Stimulated activated CD4-positive, alpha-beta T cell treated with anti-CD3 and anti-CD28 coated beads, Interleukin-1b, Interleukin-23, amount 100 ng/mL, for 48 hours (primary cell): ENCODE measurements at regions not wholly inside any gene's neighbourhood (a gene's known extent, or its start where the extent isn't known, plus 50 kb on each side); places are given as distances from the start of the nearest gene placed in this dataset.
"Not testable (repeated sequence)": the region's sequence is repeated elsewhere in the genome, so short reads cannot be mapped to it uniquely, and the experiment has no call there.

Experiments used
- DNase-seq: peaks from one replicate; pipeline ENCODE4 v3.0.0-alpha.2; 2020

- DNase-seq = not testable (repeated sequence)
These were observed 125.3 kb downstream of the GOLGA6L4 start for GRCh38 chr15:84360902-84361301.

DNA sequence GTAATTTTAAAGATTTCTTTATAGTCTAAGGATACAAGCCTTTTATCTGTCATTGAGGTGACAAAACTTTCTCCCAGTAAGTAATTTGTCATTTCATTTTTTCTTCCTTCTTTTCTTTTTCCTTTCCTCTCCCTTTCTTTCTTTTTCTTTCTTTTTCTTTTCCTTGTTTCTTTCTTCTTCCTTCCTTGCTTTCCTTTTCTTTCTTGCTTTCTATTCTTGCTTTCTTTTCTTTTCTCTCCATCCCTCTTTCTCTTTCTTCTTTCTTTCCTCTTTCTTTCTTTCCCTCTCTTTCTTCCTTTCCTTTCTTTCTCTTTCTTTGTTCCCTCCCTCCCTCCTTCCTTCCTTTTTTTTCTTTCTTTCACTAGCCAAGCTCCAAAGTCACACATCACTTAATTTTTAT is 148.8 kb downstream of the GOLGA6L4 start:
- DNase-seq = not testable (repeated sequence)

DNA sequence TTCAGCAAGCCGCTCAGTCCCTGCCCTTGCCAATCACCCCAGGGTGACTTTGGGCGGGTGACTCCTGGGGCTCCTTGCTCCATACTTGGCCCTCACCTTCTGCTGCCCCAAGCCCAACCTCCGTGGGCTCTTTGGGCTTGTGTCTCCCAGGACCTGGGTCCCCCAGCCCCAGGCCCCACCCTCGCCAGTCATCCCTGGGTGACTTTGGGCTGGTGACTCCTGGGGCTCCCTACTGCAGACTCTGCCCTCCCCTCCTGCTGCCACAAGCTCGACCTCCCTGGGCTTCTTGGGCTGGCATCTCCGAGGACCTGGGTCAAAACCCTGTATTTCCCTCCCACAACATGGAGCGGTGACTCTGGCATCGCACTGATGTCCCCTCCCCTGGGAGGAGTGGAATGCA is 151.5 kb downstream of the GOLGA6L4 start:
- no peak for DNase-seq

DNA sequence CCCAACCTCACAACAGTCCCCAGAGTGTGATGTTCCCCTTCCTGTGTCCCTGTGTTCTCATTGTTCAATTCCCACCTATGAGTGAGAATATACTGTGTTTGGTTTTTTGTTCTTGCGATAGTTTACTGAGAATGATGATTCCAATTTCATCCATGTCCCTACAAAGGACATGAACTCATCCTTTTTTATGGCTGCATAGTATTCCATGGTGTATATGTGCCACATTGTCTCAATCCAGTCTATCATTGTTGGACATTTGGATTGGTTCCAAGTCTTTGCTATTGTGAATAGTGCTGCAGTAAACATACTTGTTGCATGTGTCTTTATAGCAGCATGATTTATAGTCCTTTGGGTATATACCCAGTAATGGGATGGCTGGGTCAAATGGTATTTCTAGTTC is 152.6 kb downstream of the GOLGA6L4 start:
- not testable (repeated sequence) for DNase-seq

GRCh38 chr15:84388638-84389037 is 153.1 kb downstream of the GOLGA6L4 start:
- not testable (repeated sequence) for DNase-seq

DNA sequence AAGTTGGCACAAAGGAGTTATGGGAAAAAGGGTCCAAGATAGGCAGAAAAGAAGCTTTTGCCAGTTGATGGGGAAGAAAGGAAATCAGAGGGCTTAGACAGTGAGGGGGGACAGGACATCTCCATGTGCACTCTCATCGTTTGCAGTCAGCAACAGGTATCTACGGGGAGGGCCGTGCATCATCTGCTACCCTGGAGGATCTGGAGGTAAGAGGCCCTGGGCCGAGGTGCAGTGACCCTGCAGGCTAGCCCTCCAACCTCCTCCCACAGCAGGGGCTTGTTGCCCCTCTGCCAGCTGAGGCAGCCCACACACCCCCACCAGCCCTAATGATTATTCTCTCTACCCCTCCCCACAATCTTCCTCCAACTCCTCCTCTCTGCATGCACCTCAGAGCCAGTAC is 154.8 kb downstream of the GOLGA6L4 start:
- DNase-seq = not testable (repeated sequence)

DNA sequence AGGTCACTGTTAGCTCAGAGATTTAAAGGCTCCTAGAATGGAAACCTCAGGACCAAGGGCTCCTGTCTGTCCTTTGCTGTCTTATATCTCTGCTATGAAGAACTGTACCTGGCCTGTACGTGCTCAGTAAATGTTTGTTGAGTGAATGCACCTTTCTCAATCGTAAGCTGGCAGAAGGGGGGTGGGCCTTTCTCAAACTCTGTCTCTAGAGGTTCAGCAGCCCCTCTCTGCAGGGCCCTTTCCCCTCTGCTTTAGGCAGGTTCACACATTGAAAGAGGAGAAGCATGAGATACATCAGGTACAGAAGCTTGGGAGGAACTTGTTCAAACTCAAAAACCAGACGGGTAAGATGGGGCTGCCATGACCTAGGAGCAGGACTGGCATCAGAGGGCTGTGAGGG is 155.6 kb downstream of the GOLGA6L4 start:
- no peak for DNase-seq

GRCh38 chr15:84392020-84392419 is 156.4 kb downstream of the GOLGA6L4 start:
- DNase-seq = not testable (repeated sequence)

- DNase-seq = not testable (repeated sequence)
These were observed 157.9 kb downstream of the GOLGA6L4 start for GRCh38 chr15:84393386-84393936.

DNA sequence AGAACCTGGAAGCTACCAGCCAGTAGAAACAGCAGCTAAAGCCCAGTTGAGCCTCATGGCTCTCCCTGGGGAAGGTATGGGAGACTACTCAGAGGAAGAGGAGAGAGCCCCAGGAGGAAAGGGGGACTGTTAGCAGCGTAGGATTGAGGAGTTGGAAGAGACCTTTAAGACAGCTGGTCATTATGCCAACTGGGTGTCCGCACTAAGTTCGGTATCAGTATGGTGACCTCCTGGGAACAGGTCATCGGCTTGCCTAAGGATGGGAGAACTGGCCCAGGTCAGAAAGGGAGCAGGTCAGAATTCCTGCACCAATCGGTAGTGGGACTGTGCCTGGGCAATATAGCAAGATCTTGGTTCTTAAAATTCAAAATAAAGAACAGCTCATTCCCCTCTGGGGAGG is 158.4 kb downstream of the GOLGA6L4 start:
- DNase-seq = not testable (repeated sequence)

GRCh38 chr15:84395384-84395783 is 159.8 kb downstream of the GOLGA6L4 start:
- not testable (repeated sequence) for DNase-seq

DNA sequence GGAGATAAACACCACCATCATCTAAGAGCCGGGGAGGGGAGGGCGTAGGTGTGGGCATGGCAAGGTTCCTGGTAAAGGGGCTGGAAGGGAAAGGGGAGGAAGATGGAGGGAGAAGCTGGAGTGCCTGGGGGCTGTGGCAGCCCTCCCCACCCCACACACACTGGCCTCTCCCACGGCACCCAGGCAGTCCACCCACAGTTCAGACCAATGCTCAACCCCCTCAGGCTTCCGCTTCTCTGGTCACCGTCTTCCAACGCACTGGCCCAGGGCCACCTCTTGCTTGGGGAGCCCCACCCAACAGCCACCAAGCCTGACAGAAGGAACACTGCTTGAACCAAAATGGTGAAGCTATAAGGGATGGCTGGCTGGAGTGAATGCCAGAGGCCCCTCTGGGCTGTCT is 160.3 kb downstream of the GOLGA6L4 start:
- DNase-seq = not testable (repeated sequence)

DNA sequence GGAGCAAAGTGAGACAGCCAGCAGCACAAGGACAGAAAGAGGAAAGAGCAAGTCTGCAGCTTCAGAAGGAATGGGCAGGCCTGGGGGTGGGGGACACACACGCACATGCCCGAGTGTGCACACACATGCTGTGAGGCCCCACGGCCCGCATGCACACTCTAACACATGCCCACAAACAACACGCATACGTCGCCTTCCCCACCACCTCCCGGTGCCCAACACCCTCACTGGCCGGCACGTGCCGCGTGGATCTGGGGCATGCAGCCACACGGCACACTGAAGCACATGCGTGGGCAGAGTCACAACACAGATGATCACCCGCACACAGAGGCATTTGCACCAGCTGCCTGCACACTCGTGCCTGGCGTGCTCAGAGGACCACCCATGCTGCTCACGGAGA is 161.5 kb downstream of the GOLGA6L4 start:
- DNase-seq = not testable (repeated sequence)

DNA sequence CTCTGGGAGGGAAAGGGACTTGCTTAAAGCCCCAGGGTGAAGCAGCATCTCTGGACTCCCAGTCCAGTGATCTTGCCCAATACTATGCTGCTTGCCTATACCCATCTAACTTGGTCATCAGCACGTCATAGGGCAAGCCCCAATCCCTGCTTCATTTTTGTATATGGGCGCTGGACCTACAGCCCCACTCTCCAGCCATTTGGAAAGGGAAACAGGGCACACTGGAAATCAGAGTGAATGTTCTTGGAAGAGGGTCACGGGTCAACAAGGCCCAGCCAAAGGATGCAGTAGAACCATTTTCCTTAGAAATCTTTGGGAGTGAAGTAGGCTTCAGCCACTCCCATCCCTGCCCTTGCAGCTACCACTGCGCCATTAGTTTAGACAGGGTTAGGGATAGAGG is 162.5 kb downstream of the GOLGA6L4 start:
- not testable (repeated sequence) for DNase-seq

DNA sequence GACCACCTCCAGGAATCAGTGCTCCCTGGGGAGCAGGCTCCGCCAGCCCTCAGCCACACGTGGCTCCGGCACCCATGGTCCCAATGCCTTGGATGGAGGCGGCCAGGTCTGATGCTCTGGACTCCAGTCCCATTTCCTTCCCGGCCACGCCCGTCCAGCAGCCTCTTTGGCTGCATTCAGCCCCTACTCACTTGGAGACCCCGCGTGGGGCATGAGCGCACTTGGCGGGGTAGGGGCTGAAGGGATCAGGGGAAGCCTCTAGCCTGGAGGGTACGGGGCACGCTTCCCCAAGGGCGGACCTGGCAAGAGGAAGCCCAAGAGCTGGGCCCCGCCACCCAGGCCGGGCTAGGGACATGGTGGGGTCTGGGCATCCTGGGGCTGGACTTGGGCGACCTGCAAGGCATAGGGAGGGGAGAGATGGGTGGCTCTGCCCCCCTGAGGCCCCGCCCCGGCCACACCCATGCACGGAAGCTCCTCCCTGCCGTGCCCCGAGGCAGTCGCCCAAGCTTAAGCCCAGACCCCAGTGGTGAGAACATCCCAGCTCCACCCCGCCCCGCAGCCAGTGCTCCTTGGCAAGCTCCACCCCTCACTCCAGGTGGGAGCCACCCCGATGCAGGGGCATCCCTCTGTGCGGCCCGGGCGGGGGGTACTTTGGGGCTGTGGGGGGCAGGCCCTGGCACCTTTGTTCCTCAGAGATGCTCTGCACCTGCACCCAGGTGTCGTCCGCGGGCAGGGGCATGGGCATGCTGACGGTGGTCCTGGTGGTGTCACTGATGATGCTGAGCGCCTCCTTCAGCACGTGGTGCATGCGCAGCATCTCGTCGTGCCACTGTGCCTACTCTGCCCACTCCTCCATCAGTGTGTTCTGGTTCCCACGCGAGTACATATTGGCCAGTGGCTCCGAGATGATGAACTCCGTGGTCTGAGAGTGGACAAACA is 163.5 kb downstream of the GOLGA6L4 start:
- no peak for DNase-seq

GRCh38 chr15:84400017-84400740 is 164.6 kb downstream of the GOLGA6L4 start:
- no peak for DNase-seq

DNA sequence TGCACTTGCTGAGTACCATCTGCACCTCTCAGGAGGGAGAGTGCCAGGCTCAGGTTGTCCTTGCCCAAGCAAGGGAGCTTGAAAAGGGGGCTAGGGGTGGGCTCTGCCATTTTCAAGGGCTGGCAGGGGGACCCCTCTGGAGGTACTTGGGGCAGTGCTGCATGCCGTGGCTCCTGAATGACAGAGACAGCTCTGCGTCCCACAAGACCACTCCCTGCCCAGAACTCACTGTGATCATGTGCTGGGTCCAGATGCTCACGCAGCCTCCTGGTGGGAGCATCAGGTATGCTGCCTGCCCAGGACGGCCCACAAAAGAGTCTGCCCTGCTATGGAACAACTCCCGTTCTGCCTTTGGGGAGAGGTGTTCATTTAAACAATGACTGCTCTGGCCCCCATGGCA is 165.2 kb downstream of the GOLGA6L4 start:
- DNase-seq = no peak

DNA sequence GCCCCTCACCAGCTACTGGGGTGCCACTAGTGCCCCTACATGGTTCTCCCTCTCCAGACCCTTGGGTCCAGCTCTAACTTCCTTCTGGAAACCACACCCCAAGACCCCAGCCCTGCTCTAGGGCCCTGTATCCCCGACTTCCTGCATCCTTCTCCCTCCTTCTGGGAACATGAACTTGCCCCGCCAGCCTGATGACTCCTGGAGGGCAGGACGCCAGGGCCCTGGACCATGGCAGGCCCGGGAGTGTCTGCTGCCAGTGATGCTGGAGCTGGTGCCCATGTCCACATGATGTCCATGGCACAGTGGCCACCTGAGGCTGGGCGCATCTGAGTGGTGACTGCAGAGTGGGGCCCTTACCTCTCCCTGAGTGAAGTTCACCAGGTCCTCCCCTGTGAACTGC is 165.9 kb downstream of the GOLGA6L4 start:
- DNase-seq = not testable (repeated sequence)

GRCh38 chr15:84401891-84402840 is 166.6 kb downstream of the GOLGA6L4 start:
- DNase-seq = not testable (repeated sequence)

DNA sequence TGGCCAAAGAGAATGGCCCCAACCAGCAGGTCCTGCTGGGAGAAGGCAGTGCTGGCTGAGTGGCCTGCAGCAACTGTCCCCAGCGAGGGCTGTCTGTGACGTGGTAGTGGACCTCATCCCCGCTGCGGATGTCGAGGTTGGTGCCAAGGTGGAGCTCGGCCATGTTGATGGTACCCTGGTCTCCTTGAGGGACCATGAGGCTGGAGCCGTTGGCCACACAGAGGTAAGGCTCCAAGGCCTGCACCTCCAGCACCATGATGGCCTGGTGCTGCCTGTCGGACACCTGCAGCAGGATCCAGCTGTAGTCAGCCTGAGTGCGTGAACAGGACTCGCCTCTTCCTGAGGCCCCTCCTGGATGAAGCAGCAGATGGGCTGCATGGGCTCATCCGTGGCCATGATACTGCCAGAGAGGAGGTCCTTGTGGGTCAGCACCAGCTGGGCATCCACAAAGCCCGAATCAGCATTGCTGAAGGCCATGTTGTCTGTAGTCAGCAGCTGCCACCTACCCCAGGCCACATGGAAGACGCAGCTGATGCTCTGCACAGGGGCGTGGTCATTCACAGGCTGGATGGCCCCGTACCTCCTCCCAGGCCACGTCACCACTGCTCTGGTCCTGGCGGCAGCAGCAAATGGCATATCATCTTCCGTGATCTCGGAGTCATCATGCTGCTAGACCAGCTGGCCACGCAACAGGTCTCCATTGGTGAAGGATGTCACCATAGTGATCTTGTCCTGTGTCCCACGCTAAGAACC is 167.5 kb downstream of the GOLGA6L4 start:
- no peak for DNase-seq

DNA sequence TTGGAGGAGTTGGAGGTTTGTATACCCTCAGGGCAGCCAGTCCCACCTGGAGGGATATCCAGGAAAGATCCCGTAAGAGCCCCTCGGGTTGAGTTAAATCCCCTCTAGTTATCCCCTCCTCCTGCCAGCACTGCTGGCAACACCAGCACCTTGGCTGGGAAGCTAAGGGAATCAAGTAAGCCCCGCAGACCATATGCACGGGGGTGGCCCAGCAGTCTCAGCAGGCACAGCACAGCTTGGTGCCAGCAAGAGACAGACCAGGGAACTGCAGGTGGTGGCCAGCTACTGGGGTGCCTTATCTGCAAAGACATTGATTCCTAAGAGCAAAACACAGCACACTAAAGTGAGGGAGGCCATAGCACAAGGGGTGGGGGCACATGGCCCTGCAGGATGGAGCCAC is 173.8 kb downstream of the GOLGA6L4 start:
- DNase-seq = not testable (repeated sequence)
